ENCODE measurements at regions not wholly inside any gene's neighbourhood (a gene's known extent, or its start where the extent isn't known, plus 50 kb on each side); places are given as distances from the start of the nearest gene placed in this dataset.

DNA sequence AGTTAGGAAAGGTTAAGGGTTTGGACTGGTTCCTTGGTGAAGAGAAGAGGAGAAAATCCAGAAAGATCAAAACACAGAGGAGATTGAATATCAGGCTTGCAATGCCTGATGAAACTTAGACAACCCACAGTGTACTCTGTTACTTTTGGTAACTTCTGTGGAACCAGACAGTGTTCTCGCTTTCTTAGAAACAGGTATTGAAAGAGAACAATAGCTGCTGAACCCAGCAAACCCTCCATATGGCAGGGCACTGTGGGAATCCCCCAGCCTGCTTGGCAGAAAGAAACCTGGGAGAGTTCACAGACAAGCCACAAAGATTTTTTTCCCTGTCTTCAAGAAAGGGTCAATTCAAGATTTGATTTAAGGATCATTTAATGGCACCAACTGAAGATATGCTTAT, 342.8 kb downstream of the FOXA2 start (continued):
- TF ChIP-seq ZNF839 (CRISPR knock-in tag; IDR thresholded peaks at IDR 0.05; ENCODE audit: borderline replicate concordance) (no peak), DDIT3 (CRISPR knock-in tag; IDR thresholded peaks at IDR 0.05) (no peak), ZNF615 (CRISPR knock-in tag; IDR thresholded peaks at IDR 0.05; ENCODE audit: borderline replicate concordance) (no peak)

GRCh38 chr20:22232923-22233322, 351.4 kb downstream of the FOXA2 start:
- ChIA-PET CTCF (ENCODE audit: low intra/inter-chr PET ratio, low total read pairs) (no interaction called here), POLR2A (no interaction called here)
- no peaks in the 10 kb centered on the region for H3K4me1 ChIP-seq (ENCODE audit: insufficient read depth, low read length)
- in situ Hi-C loops (cut with HindIII; ENCODE audit: extremely low pct_ligation_motif_present, low pct_unique_long_range_greater_than_20kb) = no loop called here
- H3K9ac ChIP-seq (ENCODE audit: insufficient read depth, low read depth, low read length) = no peak overlapping the region
- DNase-seq (ENCODE audit: low spot score) (no peak), ATAC-seq (no peak), FAIRE-seq (no peak)
- intact Hi-C loops (cut with micrococcal nuclease; ENCODE audit: unreplicated experiment) = no loop called here
- TF ChIP-seq RFXANK (CRISPR knock-in tag; IDR thresholded peaks at IDR 0.05) (no peak), ZNF816 (CRISPR knock-in tag; IDR thresholded peaks at IDR 0.05; ENCODE audit: borderline replicate concordance) (no peak), KLF6 (CRISPR knock-in tag; IDR thresholded peaks at IDR 0.05) (no peak), ZNF775 (CRISPR knock-in tag; IDR thresholded peaks at IDR 0.05; ENCODE audit: borderline replicate concordance) (no peak), BCL6 (CRISPR knock-in tag; IDR thresholded peaks at IDR 0.05) (no peak), ERF (CRISPR knock-in tag; IDR thresholded peaks at IDR 0.05) (no peak), ARNT2 (CRISPR knock-in tag; IDR thresholded peaks at IDR 0.05; ENCODE audit: low read depth) (no peak), ZBTB8A (CRISPR knock-in tag; IDR thresholded peaks at IDR 0.05; ENCODE audit: borderline replicate concordance, low read depth) (no peak), ZNF367 (CRISPR knock-in tag; IDR thresholded peaks at IDR 0.05; ENCODE audit: borderline replicate concordance) (no peak), EED (CRISPR knock-in tag; IDR thresholded peaks at IDR 0.05) (no peak)
- H4K20me1 ChIP-seq (ENCODE audit: insufficient read depth, low read length) = no peaks in the 10 kb centered on the region
- no peaks in the 10 kb centered on the region for H3K79me2 ChIP-seq (ENCODE audit: insufficient read depth, low read length)
- no TSS peak for BruUV-seq (replicated peaks)
- H3K4me2 ChIP-seq (ENCODE audit: low read depth, low read length) = no peak overlapping the region
- H3K27me3 ChIP-seq (ENCODE audit: control insufficient read depth in 1 of 2, insufficient read depth in 2 of 2, low read length in 2 of 2) = peaks cover 0 to 29% of the 10 kb centered on the region in 2 experiments; a peak in 2 of 5 replicates
- no peak overlapping the region for H2AFZ ChIP-seq (ENCODE audit: low read length)
- no peak overlapping the region for H3K27ac ChIP-seq (ENCODE audit: extremely low read length, insufficient read depth, low read length)
- H3K9me3 ChIP-seq (ENCODE audit: low read length) = no peaks in the 10 kb centered on the region
- no peaks in the 10 kb centered on the region for H3K36me3 ChIP-seq (replicated peaks in 1 of 2; ENCODE audit: control insufficient read depth in 1 of 2, insufficient read depth in 2 of 2, low read length in 2 of 2)
- no peak overlapping the region for H3K4me3 ChIP-seq (replicated peaks in 1 of 3; ENCODE audit: insufficient read depth in 1 of 3, low read depth in 2 of 3, low read length in 3 of 3)

Measured in HepG2 (cell line).